Stimulated activated CD4-positive, alpha-beta T cell treated with anti-CD3 and anti-CD28 coated beads, TNF-alpha, amount 100 ng/mL, for 24 hours (primary cell): ENCODE measurements at regions not wholly inside any gene's neighbourhood (a gene's known extent, or its start where the extent isn't known, plus 50 kb on each side); places are given as distances from the start of the nearest gene placed in this dataset.

Experiments used
- DNase-seq, 3 experiments: peaks; one replicate each; pipeline ENCODE4 v3.0.0-alpha.2; 2020; ENCODE audit warnings: low read depth in 3 of 3

GRCh38 chr18:75915941-75916623 lies 488.6 kb upstream of the SMIM21 start:
- DNase-seq, result no peak

GRCh38 chr18:75912829-75913228 lies 485.3 kb upstream of the SMIM21 start:
- DNase-seq, result no peak

DNA sequence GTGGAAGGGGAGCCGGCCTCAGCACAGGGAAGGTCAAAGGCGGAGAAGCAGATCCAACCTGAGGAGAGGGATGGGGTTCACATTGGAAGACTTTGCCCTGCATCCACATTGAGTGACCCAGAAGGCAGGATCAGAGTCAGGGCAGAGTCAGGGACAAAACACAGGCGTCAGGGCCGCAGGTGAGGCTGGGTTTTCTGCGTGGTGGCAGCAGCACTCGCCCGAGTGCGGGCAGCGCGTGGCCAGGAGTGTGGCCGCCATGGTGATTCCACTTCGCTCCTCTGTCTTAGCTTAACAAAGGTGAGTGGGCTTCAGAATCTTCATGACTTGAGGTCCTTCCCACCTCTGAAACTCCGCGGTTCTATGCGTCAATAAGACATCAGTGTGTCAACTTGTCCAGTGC lies 476.9 kb upstream of the SMIM21 start:
- no peak for DNase-seq

DNA sequence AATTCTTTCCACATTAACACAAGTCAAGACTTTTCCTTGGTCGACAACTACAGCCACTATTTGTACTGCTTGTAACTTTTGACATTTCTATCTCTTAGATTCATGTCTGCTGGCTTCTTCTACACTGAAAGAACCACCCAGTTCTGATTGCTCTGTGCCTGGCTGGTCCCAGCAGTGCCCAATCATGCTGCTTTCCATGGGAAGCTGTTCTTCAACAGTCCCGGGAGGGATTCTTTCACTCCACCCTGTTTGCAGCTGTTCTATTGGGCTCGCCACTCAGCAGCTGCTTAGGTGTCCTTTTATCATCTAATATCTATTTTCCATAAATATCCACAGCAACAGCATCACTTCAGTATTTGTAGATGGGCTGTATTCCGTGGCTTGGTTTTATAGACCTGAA lies 471.1 kb upstream of the SMIM21 start:
- DNase-seq, result no peak

- DNase-seq, result no peak
Measured at GRCh38 chr18:75897386-75897785, 469.9 kb upstream of the SMIM21 start.

DNA sequence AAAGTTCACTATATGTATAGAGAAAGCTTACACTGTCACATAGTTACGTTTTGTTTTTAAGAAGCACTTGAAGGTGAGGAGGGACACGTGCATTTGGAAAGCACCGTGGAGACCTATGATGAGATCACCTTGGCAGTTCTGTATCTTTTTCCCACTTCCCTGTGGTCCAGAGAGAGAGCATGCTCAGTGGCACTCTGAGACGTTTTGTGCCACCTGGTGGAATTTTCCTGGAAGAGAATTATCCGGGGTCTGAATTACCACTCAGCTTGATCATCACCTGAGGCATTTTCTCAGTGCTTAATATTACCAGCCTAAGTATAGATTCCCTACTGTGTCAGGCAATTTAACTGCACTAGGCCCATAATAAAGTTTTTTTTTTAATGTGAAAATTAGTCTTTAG lies 469.4 kb upstream of the SMIM21 start:
- no peak for DNase-seq

GRCh38 chr18:75895135-75895534 lies 467.6 kb upstream of the SMIM21 start:
- no peak for DNase-seq

GRCh38 chr18:75884728-75885127 lies 457.2 kb upstream of the SMIM21 start:
- DNase-seq, result no peak

DNA sequence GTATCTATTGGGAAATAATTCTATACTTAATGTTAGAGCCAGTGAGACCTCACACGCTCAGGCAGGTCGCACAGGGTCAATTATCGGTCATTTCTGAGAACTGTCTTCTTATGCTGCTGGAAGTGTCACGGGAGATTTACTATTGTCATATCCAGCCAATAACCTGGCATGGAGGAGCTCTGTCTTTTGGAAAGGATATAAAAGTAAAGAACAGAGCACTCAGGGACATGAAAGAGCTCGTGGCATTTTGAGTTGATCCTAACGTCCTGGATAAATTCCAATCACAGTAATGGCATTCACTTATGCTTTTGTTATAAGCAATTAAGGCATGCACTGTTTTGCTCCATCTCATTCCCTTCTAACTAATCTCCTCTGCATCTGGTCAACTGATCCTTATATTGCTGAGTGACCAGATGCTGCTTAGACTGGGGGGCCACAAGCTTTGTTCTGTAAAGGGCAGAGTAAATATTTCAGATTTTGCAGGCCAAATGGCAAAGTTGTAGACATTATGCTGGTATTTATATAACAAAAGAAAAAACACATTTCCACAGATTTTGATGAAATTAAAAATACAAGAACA lies 453.5 kb upstream of the SMIM21 start:
- DNase-seq, result no peak

DNA sequence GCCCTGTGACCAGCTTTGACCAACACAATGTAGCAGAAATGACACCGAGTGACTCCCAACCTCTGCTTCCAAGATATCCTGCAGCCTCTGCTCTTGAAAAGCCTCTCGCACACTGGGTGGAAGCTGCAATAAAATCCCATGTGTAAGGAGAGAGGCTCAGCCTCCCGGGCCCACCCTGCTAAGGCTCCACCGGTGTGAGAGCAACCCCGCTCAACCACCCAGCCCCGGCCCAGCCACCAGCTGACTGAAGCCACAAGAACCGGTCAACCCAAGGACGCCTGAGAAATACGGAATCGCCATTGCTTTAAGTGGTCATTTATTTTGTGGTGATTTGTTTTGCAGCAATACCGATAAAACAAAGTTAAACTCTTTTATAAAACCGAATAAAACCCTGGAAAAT lies 452.8 kb upstream of the SMIM21 start:
- no peak for DNase-seq

DNA sequence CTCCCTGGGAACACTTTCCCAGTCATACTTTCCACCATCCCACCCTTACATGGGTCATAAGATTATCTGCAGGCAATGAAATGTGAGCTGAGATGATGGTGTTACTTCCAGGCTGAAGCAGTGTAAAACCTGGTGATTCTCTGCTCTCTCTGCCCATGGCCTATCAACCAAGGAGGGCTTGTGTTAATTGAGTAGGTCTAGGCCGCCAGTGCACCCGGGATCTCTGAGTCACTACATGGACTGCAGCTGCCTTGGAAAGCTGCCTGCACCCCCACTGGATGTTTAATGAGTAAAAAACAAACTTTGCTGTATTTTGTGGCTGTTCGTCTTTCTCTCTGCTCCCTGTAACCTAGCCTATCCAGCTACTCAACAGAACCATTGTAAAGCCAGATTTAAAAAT lies 451.7 kb upstream of the SMIM21 start:
- DNase-seq, result no peak

DNA sequence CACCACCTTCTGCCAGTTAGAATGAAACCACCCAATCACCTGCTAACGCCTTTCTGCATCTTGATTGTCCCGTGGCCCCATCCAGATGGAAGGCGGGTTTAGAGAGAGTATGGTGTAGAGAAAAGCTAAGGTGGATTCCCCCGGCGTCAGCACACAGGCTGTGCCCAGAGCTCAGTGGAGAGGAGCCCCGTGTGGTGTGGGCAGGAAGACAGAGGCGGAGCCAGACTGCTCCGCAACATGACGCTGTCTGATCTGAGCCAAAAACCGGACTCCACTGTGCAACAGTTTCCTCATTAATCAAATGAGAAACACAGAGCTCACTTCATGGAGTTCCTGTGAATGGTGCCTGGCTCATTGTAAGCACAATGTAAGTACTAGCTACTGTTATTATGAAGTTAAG lies 448.1 kb upstream of the SMIM21 start:
- no peak for DNase-seq

DNA sequence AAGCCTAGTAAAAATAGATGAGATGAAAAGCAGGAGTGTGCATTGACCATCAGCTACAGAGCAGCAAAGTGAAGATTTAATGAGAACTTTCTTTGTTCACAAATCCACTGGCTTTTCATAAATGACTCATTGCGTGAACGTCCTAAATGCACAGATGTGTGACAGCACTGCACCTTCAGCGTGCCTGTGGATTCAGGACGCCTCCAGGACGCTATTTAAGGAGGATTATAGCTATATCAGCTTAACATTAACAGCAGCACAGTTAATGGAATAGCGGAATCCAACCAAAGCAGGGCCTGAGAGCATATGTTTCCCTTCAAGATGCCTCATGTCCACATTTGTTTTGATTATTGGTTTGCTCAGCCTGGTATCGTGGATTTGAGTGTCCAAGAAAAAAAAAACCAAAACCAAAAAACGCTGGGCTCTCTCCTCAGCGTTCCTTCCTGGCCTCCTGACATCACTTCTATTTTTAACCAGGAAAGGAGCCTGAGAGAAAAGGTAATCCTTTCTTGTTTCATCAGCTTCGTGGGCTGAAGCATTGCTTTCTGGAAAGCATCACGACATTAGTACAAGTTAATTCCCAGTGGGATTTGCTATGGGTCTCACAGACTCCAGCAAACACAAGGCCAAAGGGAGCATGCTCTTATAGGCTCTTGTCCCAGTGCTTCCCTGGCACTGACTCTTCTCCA lies 447.0 kb upstream of the SMIM21 start:
- DNase-seq, result no peak

GRCh38 chr18:75871596-75871995 lies 444.1 kb upstream of the SMIM21 start:
- no peak for DNase-seq

GRCh38 chr18:75869162-75869561 lies 441.7 kb upstream of the SMIM21 start:
- DNase-seq, result no peak

DNA sequence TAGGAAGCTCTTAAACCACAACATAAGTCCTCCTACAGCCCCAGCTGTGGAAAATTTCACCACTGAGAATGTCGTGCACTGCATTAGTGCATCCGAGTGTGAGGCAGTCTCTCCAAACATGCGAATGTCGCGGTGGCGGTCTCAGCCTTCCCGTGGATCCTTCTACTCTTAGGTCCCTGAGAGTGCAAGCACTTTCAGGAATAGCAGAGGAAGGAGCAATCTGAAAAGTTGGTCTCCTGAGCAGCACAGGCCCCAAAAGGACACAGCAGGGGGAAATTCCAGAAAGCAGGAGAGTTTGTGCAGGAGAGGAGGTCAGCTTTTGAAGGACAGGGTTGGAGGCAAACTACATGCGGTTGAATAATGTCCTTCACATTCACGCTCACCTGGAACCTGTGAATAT lies 440.5 kb upstream of the SMIM21 start:
- no peak for DNase-seq

GRCh38 chr18:75865639-75866038 lies 438.1 kb upstream of the SMIM21 start:
- DNase-seq, result no peak

DNA sequence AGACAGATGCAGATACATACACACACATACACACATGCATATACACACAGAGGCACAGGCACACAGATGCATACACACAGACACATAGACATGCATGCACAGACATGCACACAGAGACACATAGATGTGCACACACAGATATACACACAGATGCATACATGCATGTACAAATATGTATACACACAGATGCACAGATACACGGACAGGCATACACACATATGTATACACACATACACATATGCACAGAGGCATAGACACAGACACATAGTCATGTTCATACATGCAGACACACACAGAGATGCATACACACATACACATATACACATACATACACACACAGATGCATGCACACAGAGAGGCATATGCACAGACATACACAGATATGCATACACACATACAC lies 437.3 kb upstream of the SMIM21 start:
- no peak for DNase-seq

DNA sequence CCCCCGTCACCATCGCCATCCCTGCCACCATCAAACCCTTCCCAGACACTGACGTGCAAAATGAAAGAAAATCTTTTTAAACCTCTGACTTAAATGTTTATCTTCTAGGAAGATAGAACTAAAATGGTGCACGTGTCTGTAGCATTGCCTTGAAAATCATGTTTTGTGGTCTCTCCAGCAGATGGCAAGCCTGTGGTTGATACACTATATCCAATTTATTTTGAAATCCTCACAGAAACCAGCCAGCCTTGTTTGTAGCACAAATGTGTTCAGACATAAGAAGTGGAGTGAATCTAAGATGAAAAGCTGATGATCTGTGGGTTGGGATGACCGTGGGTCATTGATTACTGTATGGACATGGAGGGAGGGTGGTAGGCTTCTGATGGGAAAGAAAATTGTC lies 436.2 kb upstream of the SMIM21 start:
- DNase-seq, result no peak

DNA sequence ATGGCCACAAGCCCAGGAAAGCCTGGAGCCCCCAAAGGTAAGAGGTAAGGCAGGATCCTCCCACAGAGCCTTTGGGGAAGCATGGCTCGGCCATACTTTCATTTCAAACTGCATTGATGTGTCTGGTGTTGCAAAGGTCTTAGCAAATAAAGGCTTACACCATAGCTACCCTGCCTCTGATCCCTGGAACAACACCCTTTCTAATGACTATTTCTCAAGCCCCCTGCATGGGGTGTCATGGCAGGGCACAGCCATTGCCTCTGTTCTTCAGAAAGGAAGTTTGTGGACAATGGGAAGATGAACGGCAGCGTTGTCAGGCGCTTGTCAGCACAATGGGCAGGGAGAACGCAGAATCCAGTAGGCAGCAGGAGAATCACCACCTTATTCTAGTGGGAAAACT lies 435.0 kb upstream of the SMIM21 start:
- DNase-seq, result no peak

GRCh38 chr18:75860166-75860565 lies 432.7 kb upstream of the SMIM21 start:
- DNase-seq, result no peak

DNA sequence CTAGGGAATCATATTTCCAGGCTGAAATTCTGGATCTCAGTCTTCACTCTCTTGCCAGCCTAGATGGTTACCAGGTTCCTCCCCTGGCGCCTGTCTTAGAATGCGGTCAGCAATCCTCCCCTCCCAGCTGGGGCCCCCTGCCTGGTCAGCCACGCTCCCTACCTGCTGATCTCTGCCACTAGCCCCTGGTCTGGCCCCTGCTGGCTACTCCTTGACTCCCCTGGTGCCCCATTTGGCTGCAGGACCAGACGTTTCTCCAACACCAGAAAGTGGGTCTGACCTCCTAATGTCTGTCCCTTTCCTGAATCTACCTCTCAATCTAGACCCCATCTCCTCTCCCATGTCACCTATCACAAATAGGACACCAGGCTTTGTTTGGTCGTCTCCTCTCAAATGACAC lies 432.0 kb upstream of the SMIM21 start:
- no peak for DNase-seq

- DNase-seq, result no peak
Measured at GRCh38 chr18:75858754-75859153, 431.3 kb upstream of the SMIM21 start.
